Prostate gland (tissue), 2 donors: ENCODE measurements at regions not wholly inside any gene's neighbourhood (a gene's known extent, or its start where the extent isn't known, plus 50 kb on each side); places are given as distances from the start of the nearest gene placed in this dataset.

Source experiments
- DNase-seq: peaks from one replicate; pipeline ENCODE4 v3.0.0-alpha.2; 2019; ENCODE audit warnings: low spot score
- H3K27ac ChIP-seq, 2 donors: fragments of 200-600 bp; sonication (generic); 2 replicates each; pipeline ENCODE4 v1.5.1; 2017 to 2019
- H3K27me3 ChIP-seq: fragments of 200-600 bp; sonication (generic); replicated peaks from 2 replicates; pipeline ENCODE4 v1.5.1; 2019; ENCODE audit not compliant: insufficient read depth
- H3K36me3 ChIP-seq, 2 donors: fragments of 200-600 bp; sonication (generic); 1 replicate in 1 of 2; 2 replicates in 1 of 2; pipeline versions ENCODE4 v1.5.1 to v1.8.1; 2017 to 2019
- H3K4me1 ChIP-seq: fragments of 200-600 bp; sonication (generic); replicated peaks from 2 replicates; pipeline ENCODE4 v1.5.1; 2019
- H3K4me3 ChIP-seq, 2 donors: fragments of 200-600 bp; sonication (generic); 2 replicates each; pipeline ENCODE4 v1.5.1; 2017 to 2019
- H3K9me3 ChIP-seq: fragments of 200-600 bp; sonication (generic); 2 replicates; pipeline ENCODE4 v1.5.1; 2017
- CTCF ChIP-seq, 4 experiments: fragments of 200-600 bp in 2 of 4; fragments of 450-650 bp in 2 of 4; sonication (generic) in 2 of 4; IDR thresholded peaks; 1 replicate in 3 of 4; 2 replicates in 1 of 4; pipeline ENCODE4 v1.5.1; 2016 to 2019; ENCODE audit warnings: antibody characterized with exemption in 4 of 4, mild to moderate bottlenecking in 2 of 4, moderate library complexity in 2 of 4
- POLR2A ChIP-seq: fragments of 450-650 bp; IDR thresholded peaks from one replicate; pipeline ENCODE4 v1.6.1; 2016; ENCODE audit warnings: antibody characterized with exemption, mild to moderate bottlenecking
- POLR2AphosphoS5 ChIP-seq: sonication (generic); formaldehyde crosslinking; IDR thresholded peaks from one replicate; pipeline ENCODE4 v1.6.1; 2017; ENCODE audit warnings: antibody characterized with exemption
- WGBS: methylation state at CpG from one replicate; pipeline ENCODE4 v1.1.5; 2018; 5-methylcytosine and 5-hydroxymethylcytosine counted together
- intact Hi-C: fragments of 100-400 bp; cut with DNase I; formaldehyde crosslinking; loops from one replicate; pipeline ENCODE4 v1.14.2; 2022

- no peak overlapping the region for H3K27ac ChIP-seq
- H3K4me1 ChIP-seq, result no peaks in the 10 kb centered on the region
- intact Hi-C loops, result no loop called here
- H3K27me3 ChIP-seq, result no peaks in the 10 kb centered on the region
- H3K36me3 ChIP-seq, result no peaks in the 10 kb centered on the region
- WGBS, result 32% methylated on average over 4 of the region's 4 CpGs
- DNase-seq, result no peak
- TF ChIP-seq POLR2A (no peak), POLR2AphosphoS5 (no peak), CTCF (IDR thresholded peaks at IDR 0.05) (no peak)
- H3K4me3 ChIP-seq, result no peak overlapping the region
- H3K9me3 ChIP-seq, result no peaks in the 10 kb centered on the region
These were observed 723.3 kb downstream of the CETN3 start for GRCh38 chr5:89686081-89686765.

DNA sequence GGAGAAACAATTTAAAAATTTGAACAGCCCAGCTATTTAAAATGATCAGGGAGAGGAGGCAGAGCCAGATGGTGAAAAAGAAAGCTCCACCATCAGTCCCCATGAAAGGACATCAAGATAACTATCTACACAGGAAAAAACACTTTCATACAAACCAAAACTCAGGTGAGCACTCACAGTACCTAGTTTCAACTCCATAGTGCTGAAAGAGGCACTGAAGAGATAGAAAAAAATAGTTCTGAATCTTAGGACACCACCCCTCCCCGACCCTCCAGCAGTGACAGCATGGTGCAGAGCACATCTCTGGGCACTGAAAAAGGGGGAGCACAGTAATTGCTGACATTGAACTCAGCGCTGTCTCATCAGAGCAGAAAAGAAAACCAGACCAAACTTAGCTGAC, 732.9 kb downstream of the CETN3 start:
- intact Hi-C loops, result no loop called here
- TF ChIP-seq CTCF (IDR thresholded peaks at IDR 0.05) (no peak), POLR2A (no peak), POLR2AphosphoS5 (no peak)
- no peak overlapping the region for H3K4me3 ChIP-seq
- DNase-seq, result no peak
- WGBS, result 90% methylated on average over 2 of the region's 2 CpGs
- no peaks in the 10 kb centered on the region for H3K36me3 ChIP-seq
- H3K27me3 ChIP-seq, result no peaks in the 10 kb centered on the region
- H3K4me1 ChIP-seq, result no peaks in the 10 kb centered on the region
- no peaks in the 10 kb centered on the region for H3K9me3 ChIP-seq
- H3K27ac ChIP-seq, result no peak overlapping the region

- 95% methylated on average over 1 of the region's 1 CpG for WGBS
These were observed 736.5 kb downstream of the CETN3 start for GRCh38 chr5:89673019-89673418.

GRCh38 chr5:89668821-89669220, 740.7 kb downstream of the CETN3 start:
- no peaks in the 10 kb centered on the region for H3K27me3 ChIP-seq
- 71% methylated on average over 3 of the region's 3 CpGs for WGBS
- H3K36me3 ChIP-seq, result no peaks in the 10 kb centered on the region
- DNase-seq, result no peak
- H3K27ac ChIP-seq, result no peak overlapping the region
- no peak overlapping the region for H3K4me3 ChIP-seq
- intact Hi-C loops, result no loop called here
- H3K4me1 ChIP-seq, result no peaks in the 10 kb centered on the region
- TF ChIP-seq POLR2AphosphoS5 (no peak), POLR2A (no peak), CTCF (IDR thresholded peaks at IDR 0.05) (no peak)
- no peaks in the 10 kb centered on the region for H3K9me3 ChIP-seq

More at GRCh38 chr5:89673019-89673418, 736.5 kb downstream of the CETN3 start:
- no peak overlapping the region for H3K27ac ChIP-seq
- H3K27me3 ChIP-seq, result no peaks in the 10 kb centered on the region
- TF ChIP-seq POLR2A (no peak), CTCF (IDR thresholded peaks at IDR 0.05) (no peak), POLR2AphosphoS5 (no peak)
- H3K36me3 ChIP-seq, result no peaks in the 10 kb centered on the region
- intact Hi-C loops, result no loop called here
- no peak for DNase-seq
- no peaks in the 10 kb centered on the region for H3K9me3 ChIP-seq
- H3K4me1 ChIP-seq, result no peaks in the 10 kb centered on the region
- H3K4me3 ChIP-seq, result no peak overlapping the region

DNA sequence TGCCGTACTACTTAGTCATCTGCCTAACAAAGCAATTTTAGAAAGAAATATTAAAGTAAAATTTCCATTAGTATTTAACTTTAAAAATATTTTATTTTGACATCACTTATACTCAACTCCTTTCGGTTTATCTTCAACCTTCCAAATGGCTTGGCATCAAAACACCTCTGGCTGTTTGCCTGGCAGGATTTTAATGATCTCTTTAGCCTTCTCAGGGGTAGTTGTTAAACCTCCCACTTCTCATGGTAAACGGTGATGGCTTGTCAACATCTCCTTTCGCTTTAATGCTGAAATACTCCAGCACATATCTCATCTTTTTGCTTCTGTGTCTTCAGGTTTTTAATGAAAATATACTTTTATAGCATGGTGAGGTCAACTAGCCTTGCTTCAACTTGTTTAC, 747.1 kb downstream of the CETN3 start:
- Histone ChIP-seq H3K4me3 (no peak overlapping the region), H3K27me3 (no peaks in the 10 kb centered on the region), H3K27ac (no peak overlapping the region), H3K9me3 (no peaks in the 10 kb centered on the region), H3K36me3 (no peaks in the 10 kb centered on the region), H3K4me1 (no peaks in the 10 kb centered on the region)
- TF ChIP-seq CTCF (IDR thresholded peaks at IDR 0.05), result no peak
- intact Hi-C loops, result no loop called here
- WGBS, result 25% methylated on average over 4 of the region's 4 CpGs
- no peak for DNase-seq
